Left cardiac atrium (tissue), 4 donors: ENCODE measurements at regions not wholly inside any gene's neighbourhood (a gene's known extent, or its start where the extent isn't known, plus 50 kb on each side); places are given as distances from the start of the nearest gene placed in this dataset.
A peak's percentile ranks its signal among the peaks of the same experiment; 100 is the strongest.

Experiments used
- ATAC-seq, 2 donors: fragments of 200-7000 bp; cut with Tn5 transposase; one replicate each; pipeline ENCODE4 v1.9.1; 2020; ENCODE audit warnings: mild to moderate bottlenecking in 2 of 2, moderate library complexity in 2 of 2
- DNase-seq: peaks from one replicate; pipeline ENCODE4 v3.0.0-alpha.2; 2020
- intact Hi-C, 2 donors: fragments of 100-400 bp; cut with DNase I; formaldehyde crosslinking; loops; one replicate each; pipeline versions ENCODE4 v1.14.1 to v1.15.1; 2022 to 2023
- donor health status: DM: no; HTN: yes; CAD: no.
- donor health status: DM: no; HTN: yes; CAD: no; lungs with severe emphysema.
- donor health status: DM: yes; HTN: yes; CAD: no.
- donor health status: Dilated cardiomyopathy.

DNA sequence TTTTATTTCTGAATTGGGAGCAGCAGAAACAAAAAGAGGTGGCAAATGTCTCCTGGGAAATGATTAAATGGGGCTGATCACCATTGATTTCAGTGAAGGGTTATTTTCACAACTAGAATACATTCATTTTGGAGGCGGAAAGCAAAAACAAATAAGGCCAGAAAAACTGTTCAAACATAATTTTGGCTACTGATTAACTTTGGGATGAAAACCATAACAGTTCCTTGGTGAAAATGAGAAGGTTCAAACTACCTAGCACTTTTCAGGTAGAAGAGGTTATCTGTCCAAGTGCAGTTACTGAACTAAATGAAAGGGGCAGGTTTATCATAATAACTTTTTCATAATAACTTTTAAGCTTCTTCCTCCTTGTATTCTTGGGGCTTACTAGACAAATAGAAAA, 718.5 kb downstream of the CDH11 start:
- ATAC-seq, result no peak
- no peak for DNase-seq
- intact Hi-C loops, result no loop called here

DNA sequence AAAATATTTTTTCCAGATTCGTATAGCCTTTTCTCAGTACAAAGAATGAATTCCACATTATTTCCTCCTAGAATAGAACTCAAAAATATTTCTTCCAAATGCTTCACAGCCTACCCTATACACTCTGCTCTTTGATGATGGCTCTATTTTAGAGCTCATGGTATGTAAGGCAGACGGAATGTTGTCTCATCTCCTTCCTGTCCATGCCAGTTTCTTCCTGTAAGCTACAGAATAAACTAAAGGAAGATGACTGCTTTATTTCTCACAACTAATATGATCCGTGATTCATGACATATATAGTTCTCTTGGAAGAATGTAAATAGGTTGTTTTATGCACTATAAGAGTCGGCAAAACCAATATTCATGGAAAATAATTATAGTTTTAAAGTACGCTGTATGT, 723.1 kb downstream of the CDH11 start:
- intact Hi-C loops, result no loop called here
- no peak for ATAC-seq
- no peak for DNase-seq

DNA sequence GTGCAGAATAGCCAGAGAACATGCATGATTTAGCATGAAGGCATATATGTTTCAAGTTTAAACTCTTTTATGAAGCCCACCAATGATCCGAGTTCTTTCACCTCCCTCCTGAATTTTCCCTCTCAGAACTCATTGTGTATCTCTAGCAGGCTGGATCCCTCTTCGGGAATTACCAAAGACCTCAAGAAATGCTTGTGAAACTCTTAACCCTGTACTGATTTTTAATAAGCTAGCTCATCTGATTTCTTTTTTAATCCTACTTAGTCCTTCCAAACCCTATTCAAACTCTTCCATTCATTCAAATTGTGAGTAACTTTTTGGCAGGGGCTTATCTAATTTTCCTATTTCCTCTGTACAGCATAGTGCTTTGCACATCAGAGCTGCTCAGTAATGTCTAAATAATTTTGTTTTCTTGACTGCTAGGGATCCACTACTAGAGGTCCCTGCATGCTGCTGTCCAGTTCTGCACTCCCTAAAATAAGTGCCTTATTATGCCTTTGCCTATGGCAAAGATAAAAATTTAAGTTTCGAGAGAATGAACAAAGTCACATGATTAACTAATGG, 723.8 kb downstream of the CDH11 start:
- no peak for DNase-seq
- intact Hi-C loops, result no loop called here
- ATAC-seq, result peak; percentile 80 to 93

DNA sequence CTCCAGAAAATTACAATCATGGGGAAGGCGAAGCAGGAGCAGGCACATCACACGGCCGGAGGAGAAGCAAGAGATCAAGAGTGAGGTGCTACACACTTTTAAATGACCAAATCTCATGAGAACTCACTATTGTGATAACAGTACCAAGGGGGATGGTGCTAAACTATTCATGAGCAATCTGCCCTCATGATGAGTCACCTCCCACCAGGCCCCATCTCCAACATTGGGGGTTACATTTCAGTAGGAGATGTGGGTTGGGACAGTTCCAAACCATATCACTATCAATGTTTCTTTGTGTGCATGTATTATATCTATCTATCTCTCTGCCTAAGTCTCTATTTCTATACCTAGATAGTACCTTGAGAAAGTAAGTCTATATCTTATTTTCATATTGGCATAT, 724.8 kb downstream of the CDH11 start:
- ATAC-seq (no peak), DNase-seq (no peak)
- intact Hi-C loops, result no loop called here

DNA sequence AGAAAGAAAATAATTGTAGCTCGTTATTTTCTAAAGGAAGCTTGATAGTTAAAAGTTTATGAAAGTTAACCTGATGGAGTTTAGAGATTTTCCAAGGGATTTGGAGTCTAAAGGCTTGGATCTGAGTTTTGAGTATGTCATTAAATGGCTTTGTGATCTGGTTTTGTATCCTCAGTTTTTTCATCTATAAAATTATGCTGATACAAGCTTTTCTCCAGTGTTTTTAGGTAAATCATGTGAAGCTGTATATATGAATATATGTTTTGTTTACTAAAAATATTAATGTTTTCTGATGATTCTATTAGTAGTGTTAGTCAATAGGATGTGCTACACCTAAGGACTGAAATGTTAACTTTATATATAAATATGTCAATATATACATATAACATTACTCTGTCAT, 727.8 kb downstream of the CDH11 start:
- no peak for ATAC-seq
- DNase-seq, result no peak

DNA sequence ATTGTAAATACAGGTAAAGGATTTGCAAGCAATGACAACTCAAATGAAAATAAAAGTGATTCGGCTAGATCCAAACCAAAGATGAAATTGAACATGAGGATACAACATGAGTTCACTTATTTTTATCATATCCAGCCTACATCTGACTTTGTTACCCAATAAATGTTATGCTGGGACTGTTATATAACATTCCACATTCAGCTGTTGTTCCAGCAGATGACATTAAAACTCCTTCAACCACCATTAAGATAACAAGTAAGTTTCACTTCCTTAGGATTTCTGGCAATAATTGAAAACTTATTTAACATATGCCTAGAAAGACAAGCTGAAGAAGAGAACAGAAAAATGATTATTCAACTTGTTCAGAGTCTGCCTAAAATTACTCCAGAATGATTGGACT, 729.4 kb downstream of the CDH11 start:
- no peak for ATAC-seq
- no peak for DNase-seq
- intact Hi-C loops, result no loop called here

More for the DNA sequence above, 727.8 kb downstream of the CDH11 start:
- intact Hi-C loops, result no loop called here

DNA sequence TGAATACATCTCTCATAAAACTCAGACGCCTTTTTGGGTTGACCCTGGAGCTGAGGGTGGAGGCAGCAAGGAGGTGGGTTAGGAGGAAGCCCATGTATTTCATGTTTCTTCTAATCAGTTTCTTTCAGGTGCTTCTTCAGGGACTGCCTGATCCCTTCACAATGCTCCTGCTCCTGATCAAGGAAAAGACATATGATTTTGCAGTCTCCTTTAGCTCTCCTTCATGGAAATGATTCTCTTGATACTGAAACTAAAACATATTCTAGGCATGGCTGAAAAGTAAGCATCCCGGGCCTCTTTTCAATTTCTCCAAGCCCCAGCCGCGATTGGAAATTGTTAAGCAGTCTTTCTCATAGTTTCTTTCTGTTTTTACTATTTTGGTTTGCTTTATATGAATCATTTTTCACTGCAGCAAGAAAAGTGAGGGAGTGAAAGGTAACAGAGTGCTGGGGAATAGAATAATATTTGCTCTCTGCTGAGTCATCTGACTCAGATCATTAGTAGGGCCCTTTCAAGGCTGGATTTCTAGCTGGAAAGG, 730.7 kb downstream of the CDH11 start:
- intact Hi-C loops, result no loop called here
- no peak for DNase-seq
- ATAC-seq, result peak; percentile 41 to 88

DNA sequence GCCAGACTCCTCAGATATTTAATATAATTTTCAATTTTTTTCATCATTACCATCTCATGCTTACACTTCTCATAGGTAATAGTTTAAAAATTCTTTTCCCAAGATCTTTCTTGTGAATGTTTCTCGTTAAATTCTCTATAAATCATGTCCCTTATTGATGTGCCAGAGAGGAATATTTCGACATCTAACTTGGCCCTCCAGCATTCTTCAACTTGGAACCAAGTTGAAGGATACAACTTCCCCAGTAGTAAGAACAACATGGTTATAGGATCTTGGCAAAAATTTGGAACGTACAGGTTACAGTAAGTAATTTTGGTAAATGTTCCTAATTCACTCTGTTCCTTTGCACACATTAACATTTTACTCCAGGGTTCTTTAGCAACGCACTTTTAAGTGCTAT, 731.8 kb downstream of the CDH11 start:
- no peak for DNase-seq
- intact Hi-C loops, result no loop called here
- ATAC-seq, result no peak

DNA sequence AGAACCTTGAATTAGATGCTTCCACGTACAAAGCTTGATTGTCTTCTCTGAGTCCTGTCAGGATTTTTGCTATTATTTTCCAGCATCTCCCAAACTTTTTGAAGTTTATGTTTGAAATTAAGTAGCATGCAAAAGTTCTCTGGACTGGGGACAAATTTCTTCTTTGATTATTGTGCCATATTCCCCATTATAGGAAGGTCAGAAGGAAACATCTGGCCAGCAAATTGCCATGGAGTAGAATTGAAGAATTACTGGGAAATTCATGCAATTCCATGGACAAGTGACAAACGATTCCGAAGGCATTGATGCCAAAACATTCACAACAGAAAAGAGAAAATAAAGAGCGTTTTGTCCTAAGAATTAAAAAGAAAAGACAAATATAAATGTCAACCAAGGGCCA, 737.2 kb downstream of the CDH11 start:
- intact Hi-C loops, result no loop called here
- ATAC-seq, result no peak

DNA sequence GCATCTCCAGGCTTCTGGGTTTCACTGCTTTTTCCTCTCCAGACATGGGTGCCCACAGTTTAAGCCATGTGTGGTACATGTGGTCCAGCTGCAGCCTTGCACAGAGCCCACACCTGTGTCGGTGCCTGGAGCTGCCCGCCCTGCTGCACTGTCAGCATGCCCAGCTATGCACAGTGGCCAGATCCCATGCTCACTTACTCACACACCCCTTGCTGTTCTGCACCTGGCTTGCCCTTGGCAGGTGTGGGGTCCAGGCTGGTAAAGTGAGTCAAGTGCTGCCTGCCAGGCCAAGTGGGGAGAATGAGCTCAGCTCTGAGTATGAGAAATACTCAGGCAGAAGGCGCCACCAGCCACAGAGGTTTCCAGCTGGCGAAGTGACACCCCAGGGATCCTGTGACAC, 739.9 kb downstream of the CDH11 start:
- intact Hi-C loops, result no loop called here

More for the DNA sequence above, 737.2 kb downstream of the CDH11 start:
- no peak for DNase-seq

DNA sequence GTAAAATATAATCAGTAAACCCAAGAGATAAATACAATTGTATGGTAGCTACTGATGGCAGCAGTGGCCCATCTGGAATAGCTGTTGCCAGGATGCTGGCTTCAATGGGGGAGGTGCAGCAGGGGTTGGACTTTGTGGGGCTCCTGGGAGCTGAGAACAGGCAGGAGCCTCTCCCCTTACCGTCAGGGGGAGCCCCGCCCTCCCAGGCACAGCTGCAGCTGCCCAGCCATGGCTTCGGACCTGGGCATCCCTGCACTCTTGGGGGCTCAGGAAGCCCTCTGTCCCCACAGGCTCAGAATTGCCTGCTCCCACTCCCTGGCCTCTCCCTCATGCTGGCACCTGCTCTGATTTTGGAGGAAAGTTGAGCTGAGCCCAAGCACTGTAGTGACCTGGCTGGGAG, 741.1 kb downstream of the CDH11 start:
- ATAC-seq, result no peak
- DNase-seq, result no peak
- intact Hi-C loops, result no loop called here

More for the DNA sequence above, 739.9 kb downstream of the CDH11 start:
- ATAC-seq, result no peak
- DNase-seq, result no peak

DNA sequence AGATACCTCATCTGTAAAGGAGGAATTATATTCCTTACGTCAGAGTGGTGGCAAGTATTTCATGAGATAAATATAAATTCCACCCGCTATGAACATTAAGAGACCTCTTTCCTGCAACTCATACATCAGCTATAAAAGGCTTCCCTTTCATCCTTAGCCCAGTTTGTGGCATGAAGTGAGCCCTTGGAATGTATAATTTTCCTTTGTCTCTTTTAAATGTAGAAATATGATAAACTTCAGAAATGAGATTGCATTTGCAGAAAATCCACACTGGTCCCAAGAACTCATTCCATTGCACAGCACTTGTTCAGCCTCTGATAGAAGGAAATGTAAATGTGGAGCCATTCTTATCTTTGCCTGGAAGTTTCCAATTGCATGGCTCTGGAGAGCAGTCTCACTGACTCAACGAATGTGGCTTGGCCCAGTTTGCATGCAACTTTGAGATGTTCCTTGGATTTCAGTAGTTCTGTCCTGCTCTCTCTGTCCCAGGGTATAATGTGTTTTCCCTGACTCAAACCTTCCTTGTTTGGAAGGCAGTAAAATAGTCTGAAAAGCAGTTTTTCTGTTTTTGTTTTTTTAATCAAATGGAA, 746.4 kb downstream of the CDH11 start:
- intact Hi-C loops, result no loop called here
- no peak for DNase-seq
- peak; percentile 41 to 53 for ATAC-seq

DNA sequence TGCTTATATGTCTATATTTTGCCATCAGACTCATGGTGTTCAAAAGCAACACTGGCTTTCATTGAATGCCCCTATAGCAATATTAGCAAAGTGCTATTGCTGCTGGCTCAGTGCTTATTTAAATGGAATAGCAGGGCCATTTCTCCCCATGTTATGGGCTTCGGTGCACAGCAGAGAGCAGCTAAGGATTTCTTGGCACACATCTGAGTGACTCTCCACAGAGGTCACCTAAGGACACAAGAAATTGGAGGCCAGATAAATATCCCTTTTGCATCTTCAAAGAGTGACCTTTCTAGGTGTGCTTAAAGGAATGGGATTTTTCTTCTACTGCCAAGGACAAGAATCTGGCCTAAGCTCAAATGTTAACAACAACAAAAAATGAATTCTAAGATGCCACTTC, 751.8 kb downstream of the CDH11 start:
- ATAC-seq, result no peak
- intact Hi-C loops, result no loop called here
- DNase-seq, result no peak

DNA sequence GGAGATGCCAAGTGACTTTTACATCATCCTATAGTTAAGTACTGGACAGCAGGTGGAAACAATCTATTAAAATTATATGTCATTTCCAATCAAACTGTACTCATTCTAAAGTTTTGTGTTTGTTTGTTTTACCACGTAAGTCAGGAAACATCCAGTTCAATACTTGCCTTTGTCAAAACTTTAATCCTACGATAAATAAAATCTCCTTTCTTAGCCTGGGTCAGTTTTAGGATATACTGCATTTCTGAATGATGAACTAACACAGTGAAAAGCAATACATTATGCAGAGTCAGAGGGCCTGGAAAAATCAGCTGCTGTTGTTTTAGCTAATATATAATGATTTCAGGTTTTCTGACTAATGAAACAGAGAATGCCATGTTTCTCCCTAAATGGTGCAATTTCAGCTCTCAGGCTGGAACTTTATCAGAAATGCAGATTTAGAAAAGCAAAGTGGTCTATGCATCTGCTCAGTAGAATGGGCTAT, 756.4 kb downstream of the CDH11 start:
- intact Hi-C loops, result no loop called here
- DNase-seq (no peak), ATAC-seq (no peak)

DNA sequence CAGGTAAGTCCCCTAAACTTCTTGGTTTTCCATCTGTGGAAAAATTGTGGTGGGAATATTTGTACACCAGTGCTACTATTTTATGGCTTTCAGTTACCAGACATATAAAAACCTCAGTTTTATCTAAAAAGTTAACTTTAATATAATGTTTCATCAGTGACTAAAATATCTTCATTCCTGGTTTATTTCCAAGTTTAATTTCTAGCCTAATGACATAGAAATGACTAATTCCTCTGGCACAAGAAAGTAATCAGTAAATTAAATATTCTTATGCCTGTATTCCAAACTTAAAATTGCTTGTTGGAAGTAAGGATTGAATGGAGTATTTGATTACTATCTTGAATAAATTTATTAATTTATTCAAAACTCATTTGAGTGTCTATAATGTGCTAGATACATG, 757.0 kb downstream of the CDH11 start:
- ATAC-seq (no peak), DNase-seq (no peak)
- intact Hi-C loops, result no loop called here

DNA sequence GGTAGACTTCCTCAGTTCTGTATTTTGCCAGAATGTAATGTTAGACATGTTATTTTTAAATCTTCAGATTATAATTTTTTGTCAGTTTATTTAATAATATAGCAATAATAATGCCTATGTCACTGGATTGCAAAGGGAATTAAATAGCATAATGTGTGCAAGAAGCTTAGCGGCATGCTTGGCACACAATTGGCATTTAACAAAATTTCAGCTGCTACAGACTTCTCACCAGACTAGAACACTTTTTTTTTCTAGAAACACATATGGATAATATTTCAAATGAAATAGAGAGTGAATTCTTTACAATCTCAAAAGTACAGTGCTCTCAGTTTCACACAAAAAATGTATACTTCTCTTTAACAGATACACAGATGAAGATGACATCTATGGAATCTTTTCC, 757.4 kb downstream of the CDH11 start:
- ATAC-seq (no peak), DNase-seq (no peak)
- intact Hi-C loops, result no loop called here

DNA sequence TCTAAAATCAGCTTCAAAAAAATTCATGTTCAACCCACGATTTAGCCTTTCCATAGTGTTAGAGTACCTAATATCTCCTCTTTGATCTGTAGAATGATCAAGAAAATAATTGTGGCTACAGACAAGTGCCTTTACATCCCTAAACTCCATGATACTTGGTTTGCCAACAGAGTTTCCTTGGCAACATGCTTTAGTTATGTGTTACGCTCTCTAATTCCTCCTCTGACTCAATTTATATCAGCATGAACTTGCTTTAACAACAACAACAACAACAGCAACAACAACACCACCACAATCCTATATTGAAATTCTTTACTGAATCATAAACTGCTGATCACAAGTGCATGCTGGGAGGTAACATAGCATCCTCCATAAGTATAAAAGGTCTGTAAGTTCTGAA, 757.8 kb downstream of the CDH11 start:
- intact Hi-C loops, result no loop called here
- DNase-seq (no peak), ATAC-seq (no peak)

DNA sequence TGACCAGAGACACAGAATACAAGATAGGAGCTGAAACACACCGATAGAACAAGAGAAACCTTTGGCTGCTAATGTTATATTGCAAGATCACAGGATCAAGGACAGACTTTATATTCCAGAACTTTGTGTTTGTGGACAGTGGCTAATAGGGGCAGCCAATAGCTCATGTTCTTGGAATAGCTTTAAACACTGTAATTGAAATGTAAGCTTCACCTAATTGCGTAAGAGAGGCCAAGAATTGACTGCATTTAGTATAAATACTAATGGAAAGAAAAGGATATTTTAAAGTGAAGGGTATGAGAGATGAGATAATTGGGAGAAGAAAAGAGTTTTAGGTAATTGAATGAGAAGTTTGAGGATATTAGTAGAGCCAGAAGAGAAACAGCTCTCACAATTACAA, 758.8 kb downstream of the CDH11 start:
- DNase-seq (no peak), ATAC-seq (no peak)
- intact Hi-C loops, result no loop called here

DNA sequence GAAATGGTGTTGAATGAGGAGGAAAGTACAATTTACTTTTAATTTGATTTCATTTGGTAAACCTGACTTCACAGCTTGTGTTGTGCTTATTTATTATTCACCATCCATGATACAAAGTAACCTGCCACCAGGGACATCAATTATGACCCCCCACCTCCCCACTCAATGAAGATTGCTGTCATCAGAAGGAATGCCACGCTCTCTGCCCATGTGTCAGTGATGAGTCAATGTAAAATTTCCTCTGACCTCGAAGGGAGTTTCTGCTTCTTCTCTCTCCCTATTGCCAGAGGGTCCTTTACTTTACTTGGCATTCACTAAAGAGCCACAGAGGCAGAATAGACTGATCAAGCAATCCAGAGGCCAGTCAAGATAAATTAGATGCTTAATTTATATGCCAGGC, 759.7 kb downstream of the CDH11 start:
- DNase-seq (no peak), ATAC-seq (no peak)
- intact Hi-C loops, result no loop called here

DNA sequence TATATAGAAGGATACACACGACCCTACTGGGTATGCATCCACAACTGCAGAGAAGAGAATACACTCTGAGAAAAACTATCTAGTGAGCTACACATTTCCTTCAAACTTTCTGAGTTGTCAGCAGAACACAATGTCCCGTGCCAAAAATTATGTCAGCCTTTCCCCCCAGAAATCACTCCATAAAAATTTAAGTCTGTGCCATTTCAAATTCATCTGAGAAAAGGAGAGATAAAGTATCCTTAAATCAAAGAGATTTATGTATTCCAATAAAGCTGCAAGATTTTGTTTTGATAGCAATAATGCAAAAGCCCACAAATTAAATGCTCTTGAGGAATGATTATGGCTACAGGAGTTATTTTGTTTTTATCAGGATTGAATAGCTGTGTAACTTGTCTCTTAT, 760.1 kb downstream of the CDH11 start:
- intact Hi-C loops, result no loop called here
- DNase-seq (no peak), ATAC-seq (no peak)

DNA sequence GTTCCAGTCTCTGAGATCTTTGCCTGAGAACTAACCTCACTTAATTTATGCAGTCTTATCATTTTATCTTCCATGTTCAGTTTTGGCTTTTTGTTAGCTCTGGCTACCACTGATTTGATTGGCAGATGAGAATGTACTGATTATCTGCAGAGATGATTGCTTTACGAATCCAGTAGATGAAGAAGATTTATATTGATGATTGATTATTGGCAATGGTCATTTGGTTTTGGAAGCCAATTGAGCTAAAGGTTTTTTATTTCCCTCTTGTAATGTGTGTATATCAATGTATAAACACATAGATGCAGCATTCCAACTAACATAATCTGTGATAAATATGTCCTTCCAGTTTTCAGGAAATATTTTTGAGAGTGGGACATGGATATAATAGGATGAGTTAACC, 763.6 kb downstream of the CDH11 start:
- DNase-seq (no peak), ATAC-seq (no peak)

More for the DNA sequence above, 763.6 kb downstream of the CDH11 start:
- intact Hi-C loops, result no loop called here
